HG02938 (cell line): ENCODE measurements at regions not wholly inside any gene's neighbourhood (a gene's known extent, or its start where the extent isn't known, plus 50 kb on each side); places are given as distances from the start of the nearest gene placed in this dataset.

Experiments
- ATAC-seq: cut with Tn5 transposase; IDR thresholded peaks from one replicate; pipeline ENCODE4 v1.9.1; 2021; ENCODE audit warnings: mild to moderate bottlenecking, moderate library complexity; ENCODE audit not compliant: unreplicated experiment

- no peak for ATAC-seq
Measured at GRCh38 chr3:31275038-31275572, 257.6 kb upstream of the STT3B start.

- ATAC-seq = no peak
Measured at GRCh38 chr3:31275583-31275982, 257.1 kb upstream of the STT3B start.

- ATAC-seq = no peak
Measured at GRCh38 chr3:31277582-31277981, 255.1 kb upstream of the STT3B start.

- no peak for ATAC-seq
Measured at GRCh38 chr3:31278532-31278931, 254.2 kb upstream of the STT3B start.

- no peak for ATAC-seq
Measured at GRCh38 chr3:31284776-31285175, 247.9 kb upstream of the STT3B start.

GRCh38 chr3:31285833-31286486 is 246.8 kb upstream of the STT3B start:
- ATAC-seq = no peak

- no peak for ATAC-seq
Measured at GRCh38 chr3:31288224-31288623, 244.5 kb upstream of the STT3B start.

GRCh38 chr3:31288641-31289100 is 244.1 kb upstream of the STT3B start:
- ATAC-seq = no peak

GRCh38 chr3:31289584-31289983 is 243.1 kb upstream of the STT3B start:
- ATAC-seq = no peak

GRCh38 chr3:31290046-31290445 is 242.7 kb upstream of the STT3B start:
- no peak for ATAC-seq

- no peak for ATAC-seq
Measured at GRCh38 chr3:31291818-31292217, 240.9 kb upstream of the STT3B start.

GRCh38 chr3:31294430-31295149 is 238.1 kb upstream of the STT3B start:
- ATAC-seq = no peak

- no peak for ATAC-seq
Measured at GRCh38 chr3:31295150-31295765, 237.5 kb upstream of the STT3B start.

GRCh38 chr3:31297726-31298298 is 234.9 kb upstream of the STT3B start:
- no peak for ATAC-seq

GRCh38 chr3:31300456-31301443 is 232.0 kb upstream of the STT3B start:
- ATAC-seq = no peak

- ATAC-seq = no peak
Measured at GRCh38 chr3:31302343-31302742, 230.4 kb upstream of the STT3B start.

- no peak for ATAC-seq
Measured at GRCh38 chr3:31305340-31305739, 227.4 kb upstream of the STT3B start.

- ATAC-seq = no peak
Measured at GRCh38 chr3:31307131-31307785, 225.5 kb upstream of the STT3B start.

GRCh38 chr3:31311559-31311958 is 221.2 kb upstream of the STT3B start:
- ATAC-seq = no peak

- no peak for ATAC-seq
Measured at GRCh38 chr3:31312400-31312799, 220.3 kb upstream of the STT3B start.
